GM21717 (cell line): ENCODE measurements at regions not wholly inside any gene's neighbourhood (a gene's known extent, or its start where the extent isn't known, plus 50 kb on each side); places are given as distances from the start of the nearest gene placed in this dataset.
"Not testable (repeated sequence)": the region's sequence is repeated elsewhere in the genome, so short reads cannot be mapped to it uniquely, and the experiment has no call there.

ENCODE experiments used
- ATAC-seq: cut with Tn5 transposase; IDR thresholded peaks from one replicate; pipeline ENCODE4 v1.9.1; 2021; ENCODE audit warnings: mild to moderate bottlenecking, moderate library complexity; ENCODE audit not compliant: unreplicated experiment

DNA sequence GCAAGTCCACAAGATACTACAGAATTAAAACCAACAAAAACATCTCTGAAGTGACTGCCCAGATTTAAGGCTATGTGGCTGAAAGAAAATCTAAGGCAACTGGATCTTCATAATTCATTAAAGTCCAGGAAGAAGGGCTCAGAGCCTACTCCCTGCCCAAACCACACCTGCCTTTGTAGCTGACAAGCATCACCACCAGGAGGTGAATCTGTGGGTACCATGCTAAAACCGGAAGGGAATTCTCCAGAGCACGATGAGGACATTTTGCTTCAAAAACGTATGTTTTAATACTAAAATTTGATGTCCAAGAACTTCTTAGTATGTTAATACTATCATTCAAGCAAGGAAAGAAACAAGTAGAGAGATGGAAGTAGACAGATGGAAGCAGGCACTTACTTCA is 495.9 kb upstream of the NECTIN3 start:
- no peak for ATAC-seq

DNA sequence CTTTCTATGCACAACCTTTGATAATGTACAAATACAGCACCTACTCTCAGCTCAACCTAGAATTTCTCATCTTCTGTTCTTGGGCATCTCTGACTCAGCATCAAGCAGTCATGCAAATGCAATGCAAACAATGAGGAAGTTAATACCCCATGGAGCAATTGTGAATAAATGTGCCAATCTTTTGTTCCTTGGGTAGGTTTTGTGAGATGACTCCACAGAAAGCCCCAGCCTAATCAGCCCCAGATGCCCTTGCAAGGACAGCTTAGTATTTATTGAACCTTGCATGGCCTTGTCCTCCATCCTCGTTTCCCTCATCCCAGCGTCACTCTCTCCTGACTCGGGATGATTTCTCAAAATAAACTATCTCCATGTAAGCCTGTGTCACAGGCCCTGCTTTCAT is 494.7 kb upstream of the NECTIN3 start:
- no peak for ATAC-seq

DNA sequence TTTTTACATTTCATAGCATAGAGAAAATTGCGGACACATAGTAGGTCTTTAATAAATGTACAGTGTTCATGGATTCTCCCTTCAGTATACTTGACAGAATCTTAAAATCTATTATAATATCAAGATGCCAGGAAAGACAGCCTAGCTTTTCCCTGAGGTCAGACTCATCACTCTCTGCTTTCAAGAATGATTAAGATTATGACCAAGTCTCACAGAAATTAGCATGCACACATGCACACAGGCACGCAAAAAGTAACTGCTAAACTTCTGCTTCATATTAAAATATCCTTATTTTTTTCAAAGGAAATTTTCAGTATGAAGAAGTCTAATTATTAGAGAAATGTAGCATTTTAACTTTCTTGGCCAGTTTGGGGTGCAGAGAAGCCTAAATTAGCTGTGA is 493.8 kb upstream of the NECTIN3 start:
- ATAC-seq, result no peak

DNA sequence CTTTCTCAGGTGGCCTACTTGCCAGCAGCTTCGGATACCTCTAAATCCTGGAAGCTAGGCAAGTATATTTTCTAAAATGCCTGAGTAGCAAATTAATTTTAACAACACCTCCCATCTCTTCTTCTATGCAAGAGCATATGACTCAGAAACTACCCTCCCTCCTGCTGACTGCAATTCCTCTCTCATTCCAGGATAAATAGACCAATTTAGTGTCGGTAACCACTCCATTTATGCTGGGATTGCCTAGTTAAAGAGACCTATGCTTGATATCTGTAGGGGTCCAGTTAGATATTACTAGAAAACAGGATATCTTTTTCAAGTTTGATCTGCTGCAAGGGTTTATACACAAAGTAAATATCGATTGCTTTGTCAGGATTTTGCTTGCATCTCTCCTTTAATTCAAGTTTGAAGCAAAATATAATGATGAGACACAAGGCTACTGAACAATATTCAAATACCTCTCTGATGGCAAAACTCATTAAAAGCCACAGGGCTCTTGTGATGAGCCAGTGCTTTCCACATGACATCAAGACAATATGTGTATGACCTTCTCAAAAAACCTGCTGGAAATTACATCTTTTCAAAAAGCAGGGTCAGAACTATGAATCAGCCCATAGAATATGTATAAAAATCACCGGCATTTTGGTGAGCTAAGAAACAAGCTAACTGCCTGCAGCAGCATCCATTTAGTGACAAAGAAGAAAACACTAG is 491.6 kb upstream of the NECTIN3 start:
- ATAC-seq, result no peak

DNA sequence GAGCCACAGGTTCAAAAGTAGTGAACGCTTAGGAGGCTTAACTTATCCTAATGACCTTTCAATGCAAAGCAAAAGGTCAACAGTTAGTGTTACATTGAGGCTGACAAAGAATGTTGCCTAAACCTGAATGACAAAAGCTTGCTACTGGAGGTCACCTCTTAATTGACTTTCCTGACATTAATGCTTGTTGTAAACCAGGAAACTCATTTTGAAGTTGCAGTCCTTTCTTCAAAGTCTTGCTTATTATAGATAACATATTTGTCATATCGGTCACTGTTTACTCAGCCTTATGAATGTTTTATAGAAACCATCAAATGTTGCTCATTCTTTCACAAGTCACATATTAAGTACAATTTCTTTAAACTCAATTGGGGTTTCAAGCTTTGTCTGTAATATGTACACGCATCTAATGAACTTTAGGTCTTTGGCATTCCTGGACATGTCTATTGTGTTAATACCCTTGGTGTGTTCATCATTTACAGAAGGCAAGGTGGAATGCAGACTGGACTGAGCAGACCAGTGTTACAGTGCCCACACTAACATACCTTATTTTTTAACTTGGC is 488.2 kb upstream of the NECTIN3 start:
- no peak for ATAC-seq

DNA sequence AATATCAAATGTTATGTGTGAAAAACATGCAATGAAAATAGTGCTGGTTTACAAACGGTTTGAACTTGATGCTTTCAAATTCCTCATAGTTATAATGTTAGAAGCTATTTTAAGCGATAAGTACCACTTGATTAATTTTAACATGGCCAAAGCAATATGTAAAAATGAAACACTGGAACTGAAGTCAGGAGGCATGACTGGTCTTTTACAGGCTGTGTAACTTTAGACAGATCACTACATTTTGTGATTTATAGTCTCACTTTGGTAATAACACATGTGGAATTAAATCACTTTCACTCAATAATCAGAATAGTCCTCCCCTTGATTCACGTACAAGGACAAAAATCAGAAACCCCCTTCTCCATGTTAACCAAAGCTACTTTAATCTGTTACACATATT is 482.7 kb upstream of the NECTIN3 start:
- ATAC-seq, result no peak

DNA sequence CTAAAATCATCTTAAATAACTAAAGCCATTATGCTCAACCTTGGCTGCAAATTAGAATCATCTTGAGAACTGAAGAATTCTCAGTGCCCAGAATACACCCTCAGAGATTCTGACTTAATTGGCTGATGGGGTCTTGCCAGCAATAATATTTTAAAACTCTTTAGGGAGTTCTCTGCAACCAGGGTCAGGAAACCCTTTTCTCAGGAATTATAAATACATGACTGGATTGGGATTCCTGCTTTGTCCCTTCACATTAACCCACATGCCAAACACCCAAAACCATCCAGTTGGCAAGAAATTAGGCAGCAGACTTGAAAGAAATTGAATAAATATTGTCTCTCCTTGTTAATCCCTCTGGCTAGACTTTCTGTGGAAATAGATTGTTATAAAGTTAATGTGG is 482.3 kb upstream of the NECTIN3 start:
- no peak for ATAC-seq

DNA sequence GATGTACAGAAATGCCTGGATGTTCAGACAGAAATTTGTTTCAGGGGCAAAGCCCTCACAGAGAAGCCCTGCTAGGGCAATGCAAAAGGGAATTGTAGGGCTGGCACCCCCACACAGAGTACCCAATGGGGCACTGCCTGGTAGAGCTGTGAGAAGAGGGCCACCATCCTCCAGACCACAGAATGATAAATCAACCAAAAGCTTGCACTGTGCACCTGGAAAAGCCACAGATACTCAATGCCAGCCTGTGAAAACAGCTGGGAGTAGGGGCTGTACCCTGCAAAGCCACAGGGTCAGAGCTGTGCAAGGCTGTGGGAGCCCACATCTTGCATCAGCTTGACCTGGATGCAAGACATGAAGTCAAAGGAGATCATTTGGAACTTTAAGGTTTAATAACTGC is 477.9 kb upstream of the NECTIN3 start:
- no peak for ATAC-seq

DNA sequence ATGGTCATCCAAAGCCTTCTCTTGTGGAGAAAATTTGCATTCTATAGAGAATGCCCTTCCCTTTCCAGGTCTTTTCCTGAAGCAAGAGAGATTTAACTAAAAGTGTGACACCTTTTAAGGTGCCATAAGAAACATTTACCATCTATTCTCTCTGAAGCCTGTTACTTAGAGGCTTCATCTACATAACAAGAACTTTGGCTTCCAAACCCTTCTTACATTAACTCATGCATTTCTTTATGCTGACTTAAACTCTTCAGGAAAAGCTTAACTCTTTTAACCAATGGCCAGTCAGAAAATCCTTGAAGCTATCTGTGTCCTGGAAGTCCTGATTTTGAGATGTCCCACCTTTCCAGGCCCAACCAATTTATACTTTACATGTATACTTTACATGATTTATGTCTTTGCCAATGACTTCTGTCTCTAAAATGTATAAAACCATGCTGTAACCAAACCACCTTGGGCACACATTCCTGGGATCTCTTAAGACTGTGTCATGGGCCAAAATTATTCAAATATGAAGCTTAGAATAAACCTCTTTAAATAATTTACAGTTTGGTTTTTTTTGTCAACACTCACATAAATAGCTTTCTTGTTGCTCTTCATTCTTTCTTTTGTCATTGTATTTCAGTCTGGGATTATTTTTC is 472.6 kb upstream of the NECTIN3 start:
- ATAC-seq, result no peak

DNA sequence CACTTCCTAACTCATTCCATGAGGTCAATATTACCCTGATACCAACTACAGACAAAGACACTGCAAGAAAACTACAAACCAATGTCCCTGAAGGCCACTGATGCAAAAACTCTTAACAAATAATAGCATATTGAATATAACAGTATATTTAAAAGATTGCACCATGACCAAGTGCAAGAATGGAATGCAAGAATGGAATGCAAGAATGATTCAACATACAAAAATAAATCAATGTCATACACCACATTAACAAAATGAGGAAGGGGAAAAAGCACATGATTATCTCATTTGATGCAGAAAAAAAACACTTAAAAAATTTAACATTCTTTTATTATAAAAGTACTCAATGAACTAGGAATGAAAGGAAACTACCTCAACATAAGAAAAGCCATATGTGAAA is 463.1 kb upstream of the NECTIN3 start:
- no peak for ATAC-seq

DNA sequence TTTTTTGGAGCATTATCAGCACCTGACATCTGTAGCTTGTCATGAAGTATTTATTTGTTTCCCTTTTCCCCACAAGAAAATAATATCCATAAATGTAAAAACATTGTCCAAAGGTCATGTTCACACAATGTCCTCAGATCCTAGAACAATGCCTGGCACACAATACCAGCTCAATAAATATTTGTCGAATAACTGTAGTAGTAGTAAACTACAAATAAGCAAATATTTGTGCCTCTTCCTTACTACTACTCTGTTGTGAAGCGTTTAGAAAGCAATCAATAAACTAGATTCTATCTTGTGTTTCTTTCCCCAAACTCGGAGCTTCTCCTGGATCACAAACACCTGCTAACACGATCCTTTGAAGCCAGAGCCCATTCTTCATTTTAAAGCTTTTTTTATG is 459.6 kb upstream of the NECTIN3 start:
- no peak for ATAC-seq

DNA sequence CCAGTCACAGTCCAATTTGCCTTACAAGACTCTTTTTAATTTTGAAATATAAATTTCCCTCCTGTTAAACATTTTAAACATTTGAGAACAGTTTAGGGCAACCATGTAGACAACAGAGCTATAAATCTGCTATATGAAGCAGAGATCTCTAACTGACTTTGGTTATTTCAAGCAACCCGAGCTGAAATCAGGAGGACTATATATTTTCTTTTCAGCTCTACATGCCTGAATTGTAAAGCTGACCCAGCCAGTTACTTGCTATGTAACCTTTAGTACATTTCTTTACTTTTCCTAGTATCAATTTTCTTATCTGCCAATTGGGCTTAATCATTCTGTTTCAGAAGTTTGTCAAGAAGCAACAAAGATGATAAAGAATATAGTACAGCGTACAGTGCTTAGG is 457.4 kb upstream of the NECTIN3 start:
- ATAC-seq, result no peak

DNA sequence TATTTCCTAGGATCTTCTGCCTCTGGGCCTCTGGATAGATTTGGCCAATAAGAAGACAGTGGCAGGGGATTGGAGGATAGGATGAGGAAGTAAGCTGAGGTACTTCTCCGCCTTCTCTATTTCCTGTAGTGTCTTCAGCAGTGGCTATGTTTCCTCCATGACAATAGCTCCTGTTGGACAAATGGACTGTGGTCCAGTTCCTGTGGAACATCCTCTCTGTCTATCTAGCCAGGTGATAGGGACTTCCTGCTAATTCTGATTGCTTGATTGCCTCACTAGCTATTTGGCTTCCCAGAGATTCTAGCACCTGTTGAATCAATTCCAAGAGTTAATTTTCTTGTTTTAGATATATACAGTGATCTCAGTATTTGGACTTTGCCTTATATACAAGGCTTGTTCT is 456.2 kb upstream of the NECTIN3 start:
- no peak for ATAC-seq

DNA sequence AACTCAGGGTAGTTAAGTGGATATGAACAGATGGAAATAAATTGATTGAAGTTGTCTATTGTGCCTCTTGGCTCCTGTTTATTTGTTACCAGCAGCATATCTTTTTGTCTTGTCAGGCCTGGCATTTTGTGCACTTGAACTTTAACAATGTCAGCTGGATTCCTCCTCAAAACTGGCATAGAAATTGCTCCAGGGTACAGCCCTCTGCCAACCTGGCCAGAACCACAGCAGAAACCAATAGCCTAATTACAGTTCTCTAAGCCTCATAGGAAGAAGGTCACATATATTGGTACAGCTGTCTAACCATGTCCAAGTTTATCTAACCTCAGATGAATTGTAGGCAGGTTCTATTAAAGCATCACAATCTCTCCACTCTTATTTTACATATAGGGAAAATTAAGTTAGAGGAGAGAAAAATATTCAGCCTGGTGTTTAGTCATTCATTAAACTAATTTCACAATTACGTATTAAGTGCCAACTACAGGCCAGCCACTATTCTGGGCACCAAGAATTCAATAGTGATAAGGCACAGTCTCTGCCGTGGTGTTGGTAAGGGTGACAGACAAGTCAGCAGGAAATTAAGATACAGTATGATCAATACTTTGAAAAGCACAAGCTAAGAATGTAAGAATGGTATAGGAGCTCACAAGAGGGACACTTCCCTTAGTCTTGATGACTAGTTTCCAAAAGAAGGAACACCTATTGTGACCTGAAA is 452.9 kb upstream of the NECTIN3 start:
- ATAC-seq, result no peak

DNA sequence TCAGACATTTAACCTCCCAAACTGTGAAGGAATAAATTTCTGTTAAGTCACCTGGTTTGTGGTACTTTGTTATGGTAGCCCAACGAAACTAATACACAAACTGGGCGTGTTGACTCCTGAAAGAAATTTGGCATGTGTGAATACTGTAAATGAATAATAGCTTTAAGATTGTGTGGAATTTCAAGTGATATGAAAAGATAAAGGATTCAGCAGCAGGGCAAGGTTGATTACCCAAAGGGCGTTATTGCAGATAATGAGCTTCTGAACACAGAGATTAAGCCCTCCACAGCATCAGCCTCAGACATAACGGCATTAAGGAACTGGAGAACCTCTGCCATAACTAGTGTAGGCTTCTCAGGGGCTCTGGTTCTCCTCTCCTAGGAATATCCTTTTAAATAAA is 451.5 kb upstream of the NECTIN3 start:
- ATAC-seq, result no peak

DNA sequence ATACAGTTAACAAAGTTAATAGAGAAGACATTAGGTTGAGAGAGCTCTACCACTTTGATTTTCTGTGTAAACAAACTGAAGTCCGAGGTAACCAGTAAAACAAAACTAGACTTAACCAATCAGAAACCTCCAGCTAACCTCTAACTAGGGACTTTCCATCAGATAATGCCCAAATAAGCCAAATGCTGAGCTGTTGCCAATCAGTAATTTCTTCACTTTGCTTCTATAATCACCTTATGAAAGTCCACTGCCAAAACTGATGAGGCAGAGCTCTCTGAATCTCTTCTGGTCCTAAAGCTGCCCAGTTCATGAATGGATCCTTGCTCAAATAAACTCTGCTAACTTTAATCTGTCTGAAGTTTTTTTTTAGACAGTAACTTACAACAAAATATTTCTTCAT is 448.0 kb upstream of the NECTIN3 start:
- ATAC-seq, result no peak

DNA sequence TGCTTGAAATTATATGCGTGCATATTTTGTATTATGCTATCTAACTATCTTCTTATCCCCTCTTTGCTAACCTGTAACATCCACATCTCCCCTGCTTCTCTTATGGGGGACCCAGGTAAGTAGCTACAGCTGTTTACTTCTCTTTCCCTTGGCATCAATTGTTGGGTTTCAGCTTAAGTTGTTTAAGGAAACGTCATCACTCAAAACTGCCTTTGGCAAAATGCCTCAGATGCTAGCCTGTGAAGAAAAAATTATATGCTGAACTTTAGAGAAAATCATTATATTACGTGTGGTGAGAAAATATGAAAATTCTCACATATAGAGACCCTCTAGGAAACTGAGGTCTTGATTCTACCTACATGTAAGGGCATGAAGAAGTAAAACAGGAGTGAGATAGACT is 447.0 kb upstream of the NECTIN3 start:
- no peak for ATAC-seq

DNA sequence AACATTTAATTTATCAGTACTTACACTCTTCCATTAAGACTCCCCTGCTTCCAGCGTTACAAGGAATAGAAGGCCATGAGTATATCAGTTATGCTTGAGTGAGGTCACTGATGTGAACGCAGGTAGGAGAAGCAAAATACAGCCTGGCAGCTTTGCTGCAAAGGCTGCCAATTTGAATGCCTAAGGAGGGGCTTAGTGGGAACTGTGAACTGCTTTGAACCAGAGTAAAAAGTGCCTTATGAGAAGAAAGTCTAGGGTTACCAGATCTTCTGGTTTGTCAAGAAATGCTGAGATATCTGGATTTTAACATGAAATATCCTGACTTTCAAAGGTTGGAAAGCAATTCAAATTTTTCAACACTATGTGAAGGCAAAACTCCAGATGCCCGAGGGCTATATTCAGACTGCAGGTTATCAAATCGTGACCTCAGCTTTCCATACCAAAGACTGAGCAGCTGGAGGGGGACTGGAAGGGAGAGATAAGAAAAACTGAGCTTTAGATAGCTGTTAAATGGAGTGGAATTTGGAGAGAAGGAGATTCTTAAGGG is 446.3 kb upstream of the NECTIN3 start:
- ATAC-seq, result no peak

DNA sequence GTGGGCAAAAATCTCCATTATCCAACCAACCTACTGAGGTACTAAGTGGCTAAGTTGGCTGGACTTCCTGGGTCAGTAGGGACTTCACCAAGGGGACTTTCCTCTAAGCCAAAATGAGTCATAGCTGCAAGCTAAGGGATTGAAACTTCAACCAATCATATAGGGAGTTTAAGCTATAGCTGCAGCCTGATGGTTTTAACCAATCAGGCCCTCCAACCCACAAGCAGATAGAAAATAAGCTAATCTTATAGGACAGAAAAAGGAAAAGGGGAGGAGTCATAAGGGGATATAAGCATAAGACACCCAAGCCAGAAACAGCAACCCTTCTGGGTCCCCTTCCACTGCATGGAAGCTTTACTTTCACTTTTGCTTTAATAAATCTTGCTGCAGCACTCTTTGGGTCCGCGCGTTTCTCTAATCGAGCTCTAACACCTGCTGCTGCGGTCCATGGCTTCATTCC is 444.9 kb upstream of the NECTIN3 start:
- ATAC-seq, result not testable (repeated sequence)

DNA sequence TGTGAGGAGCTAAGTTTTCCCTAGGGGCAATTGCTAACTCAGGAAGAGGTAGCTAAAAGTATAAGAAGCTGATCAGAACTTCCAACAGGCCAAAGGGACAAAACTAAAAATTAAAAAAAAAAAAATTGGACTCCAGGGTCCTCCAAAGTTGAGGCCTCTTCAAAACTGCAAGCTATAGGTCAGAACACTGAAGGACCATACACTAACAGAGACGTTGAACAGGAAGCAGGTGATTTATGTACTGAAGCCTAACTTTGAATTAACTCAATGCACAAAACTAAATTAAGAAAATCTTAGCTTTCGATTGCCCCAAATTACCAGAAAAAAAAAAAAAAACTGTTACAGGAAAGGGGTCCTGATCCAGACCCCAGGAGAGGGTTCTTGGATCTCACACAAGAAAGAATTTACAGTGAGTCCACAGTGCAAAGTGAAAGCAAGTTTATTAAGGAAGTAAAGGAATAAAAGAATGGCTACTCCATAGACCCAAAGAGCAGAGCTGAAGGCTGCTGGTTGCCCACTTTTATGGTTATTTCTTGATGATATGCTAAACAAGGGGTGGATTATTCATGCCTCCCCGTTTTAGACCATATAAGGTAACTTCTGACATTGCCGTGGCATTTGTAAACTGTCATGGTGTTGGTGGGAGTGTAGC is 442.8 kb upstream of the NECTIN3 start:
- no peak for ATAC-seq

DNA sequence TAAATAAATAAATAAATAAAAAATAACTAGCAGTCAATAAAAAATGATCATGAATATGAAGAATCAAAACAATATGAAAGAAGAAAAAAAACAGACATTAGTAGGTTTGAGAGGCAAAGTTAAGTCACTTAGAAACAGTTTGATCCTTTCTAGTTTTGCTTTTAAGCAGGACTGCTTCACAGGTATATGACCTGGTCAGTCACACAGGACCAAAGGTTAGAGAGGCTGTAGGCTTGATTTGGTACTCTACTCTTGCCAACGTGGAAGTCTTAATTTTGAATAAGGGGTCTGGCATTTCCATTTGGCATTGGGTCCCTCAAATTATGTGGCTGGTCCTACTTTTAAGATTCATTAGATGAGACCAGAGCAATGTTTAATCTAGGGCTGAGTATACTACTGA is 441.7 kb upstream of the NECTIN3 start:
- no peak for ATAC-seq
